ENCODE measurements at regions not wholly inside any gene's neighbourhood (a gene's known extent, or its start where the extent isn't known, plus 50 kb on each side); places are given as distances from the start of the nearest gene placed in this dataset.

GRCh38 chr14:97462081-97462480 is 664.9 kb downstream of the VRK1 start:
- ChIA-PET CTCF (no interaction called here), POLR2A (no interaction called here)
- Mint-ChIP-seq H3K9me3 (peaks cover 5% of the 10 kb centered on the region), H3K4me1 (peaks cover 3% of the 10 kb centered on the region), H3K27me3 (peaks cover 3% of the 10 kb centered on the region), H3K4me3 (no peak overlapping the region), H3K36me3 (ENCODE audit: low read depth) (no peaks in the 10 kb centered on the region), H3K27ac (no peak overlapping the region)
- DNase-seq (no peak), ATAC-seq (ENCODE audit: low read depth) (no peak)
- intact Hi-C loops (cut with micrococcal nuclease), result no loop called here
- TF ChIP-seq, protein P1, sequence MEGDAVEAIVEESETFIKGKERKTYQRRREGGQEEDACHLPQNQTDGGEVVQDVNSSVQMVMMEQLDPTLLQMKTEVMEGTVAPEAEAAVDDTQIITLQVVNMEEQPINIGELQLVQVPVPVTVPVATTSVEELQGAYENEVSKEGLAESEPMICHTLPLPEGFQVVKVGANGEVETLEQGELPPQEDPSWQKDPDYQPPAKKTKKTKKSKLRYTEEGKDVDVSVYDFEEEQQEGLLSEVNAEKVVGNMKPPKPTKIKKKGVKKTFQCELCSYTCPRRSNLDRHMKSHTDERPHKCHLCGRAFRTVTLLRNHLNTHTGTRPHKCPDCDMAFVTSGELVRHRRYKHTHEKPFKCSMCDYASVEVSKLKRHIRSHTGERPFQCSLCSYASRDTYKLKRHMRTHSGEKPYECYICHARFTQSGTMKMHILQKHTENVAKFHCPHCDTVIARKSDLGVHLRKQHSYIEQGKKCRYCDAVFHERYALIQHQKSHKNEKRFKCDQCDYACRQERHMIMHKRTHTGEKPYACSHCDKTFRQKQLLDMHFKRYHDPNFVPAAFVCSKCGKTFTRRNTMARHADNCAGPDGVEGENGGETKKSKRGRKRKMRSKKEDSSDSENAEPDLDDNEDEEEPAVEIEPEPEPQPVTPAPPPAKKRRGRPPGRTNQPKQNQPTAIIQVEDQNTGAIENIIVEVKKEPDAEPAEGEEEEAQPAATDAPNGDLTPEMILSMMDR (IDR thresholded peaks at IDR 0.05), result no peak

- CTCF ChIA-PET, result no interaction called here
- Mint-ChIP-seq H3K27me3 (no peaks in the 10 kb centered on the region), H3K27ac (no peak overlapping the region), H3K36me3 (ENCODE audit: low read depth) (no peaks in the 10 kb centered on the region), H3K4me3 (no peak overlapping the region), H3K4me1 (no peaks in the 10 kb centered on the region), H3K9me3 (peaks cover 2% of the 10 kb centered on the region)
- ATAC-seq (ENCODE audit: low read depth) (no peak), DNase-seq (no peak)
- TF ChIP-seq, protein P1 (IDR thresholded peaks at IDR 0.05), result no peak
- POLR2A ChIA-PET, result no interaction called here
- intact Hi-C loops (cut with micrococcal nuclease), result no loop called here
Observed at GRCh38 chr14:97468220-97468619, 671.0 kb downstream of the VRK1 start.

DNA sequence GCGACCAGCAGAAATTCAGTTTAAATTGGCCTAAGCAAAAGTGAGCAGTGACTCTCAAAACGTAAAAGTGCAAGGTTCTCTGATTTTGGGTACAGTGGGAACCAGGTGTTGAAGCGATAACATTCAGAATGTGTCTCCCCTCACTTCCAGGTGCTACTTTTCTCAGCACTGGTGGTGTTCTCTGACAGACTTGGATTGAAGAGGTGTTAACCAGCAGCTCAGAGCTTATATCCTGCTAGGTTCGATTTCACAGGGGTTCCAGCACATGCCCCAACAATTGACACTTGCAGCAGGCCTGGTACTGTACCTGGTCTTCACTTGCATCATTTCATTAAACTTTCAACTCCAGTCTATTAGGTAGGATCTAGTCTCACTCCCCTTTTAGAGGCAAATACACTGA is 680.2 kb downstream of the VRK1 start:
- CTCF ChIA-PET, result no interaction called here
- no peaks in the 10 kb centered on the region for H3K27me3 Mint-ChIP-seq
- no peak overlapping the region for H3K4me3 Mint-ChIP-seq
- H3K27ac Mint-ChIP-seq, result no peak overlapping the region
- ATAC-seq (ENCODE audit: low read depth) (no peak), DNase-seq (no peak)
- H3K36me3 Mint-ChIP-seq (ENCODE audit: low read depth), result no peaks in the 10 kb centered on the region
- POLR2A ChIA-PET, result no interaction called here
- TF ChIP-seq, protein P1 (IDR thresholded peaks at IDR 0.05), result no peak
- intact Hi-C loops (cut with micrococcal nuclease), result no loop called here
- H3K4me1 Mint-ChIP-seq, result no peaks in the 10 kb centered on the region
- H3K9me3 Mint-ChIP-seq, result no peaks in the 10 kb centered on the region

DNA sequence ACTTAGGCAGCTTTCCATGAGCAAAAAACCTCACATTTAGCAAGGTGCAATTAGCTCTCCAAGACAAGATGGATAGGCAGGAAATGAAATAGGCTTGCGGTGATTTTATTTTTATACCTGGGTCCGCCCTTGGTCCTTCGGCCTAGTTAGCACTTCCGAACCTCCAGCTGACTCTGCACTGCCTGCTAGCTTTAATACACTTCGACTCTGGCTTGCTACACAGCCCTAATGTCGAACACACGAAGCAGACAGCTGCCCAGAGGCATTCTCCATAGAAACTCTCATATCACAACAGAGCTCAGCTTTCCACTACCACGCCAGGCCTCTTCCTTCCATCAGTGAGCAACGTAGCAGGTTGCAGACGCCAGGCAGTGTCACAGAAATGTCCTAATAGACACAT is 688.0 kb downstream of the VRK1 start:
- TF ChIP-seq, protein P1 (IDR thresholded peaks at IDR 0.05), result no peak
- Mint-ChIP-seq H3K27ac (no peak overlapping the region), H3K36me3 (ENCODE audit: low read depth) (no peaks in the 10 kb centered on the region), H3K27me3 (no peaks in the 10 kb centered on the region), H3K4me1 (no peaks in the 10 kb centered on the region), H3K4me3 (no peak overlapping the region), H3K9me3 (no peaks in the 10 kb centered on the region)
- ATAC-seq (ENCODE audit: low read depth) (no peak), DNase-seq (no peak)
- intact Hi-C loops (cut with micrococcal nuclease), result no loop called here
- ChIA-PET POLR2A (no interaction called here), CTCF (no interaction called here)

GRCh38 chr14:97486601-97487120 is 689.5 kb downstream of the VRK1 start:
- Mint-ChIP-seq H3K9me3 (no peaks in the 10 kb centered on the region), H3K4me3 (no peak overlapping the region), H3K4me1 (no peaks in the 10 kb centered on the region), H3K27me3 (no peaks in the 10 kb centered on the region), H3K36me3 (ENCODE audit: low read depth) (no peaks in the 10 kb centered on the region), H3K27ac (no peak overlapping the region)
- TF ChIP-seq, protein P1 (IDR thresholded peaks at IDR 0.05), result no peak
- intact Hi-C loops (cut with micrococcal nuclease), result no loop called here
- DNase-seq (no peak), ATAC-seq (ENCODE audit: low read depth) (no peak)
- ChIA-PET POLR2A (no interaction called here), CTCF (no interaction called here)

All from activated B cell treated with CpG ODN at 0.5 μM for 24 hours (primary cell).